Right cardiac atrium (tissue), 5 donors: ENCODE measurements at regions not wholly inside any gene's neighbourhood (a gene's known extent, or its start where the extent isn't known, plus 50 kb on each side); places are given as distances from the start of the nearest gene placed in this dataset.

ENCODE experiments used
- ATAC-seq, 2 donors: fragments of 200-7000 bp; cut with Tn5 transposase; one replicate each; pipeline versions ENCODE4 v1.8.0 to v1.9.1; 2020; ENCODE audit warnings: moderate library complexity in 2 of 2, mild to moderate bottlenecking in 1 of 2
- DNase-seq, 3 donors: peaks; one replicate each; pipeline ENCODE4 v3.0.0-alpha.2; 2020
- H3K27ac ChIP-seq: one replicate; pipeline ENCODE4 v1.5.1; 2013; ENCODE audit warnings: mild to moderate bottlenecking, low read length, control low read depth, moderate library complexity
- H3K27me3 ChIP-seq: one replicate; pipeline ENCODE4 v1.6.1; 2013; ENCODE audit not compliant: control insufficient read depth, insufficient read depth
- H3K4me1 ChIP-seq: one replicate; pipeline ENCODE4 v1.6.1; 2013; ENCODE audit warnings: low read length; ENCODE audit not compliant: control insufficient read depth, insufficient read depth
- H3K4me3 ChIP-seq: one replicate; pipeline ENCODE4 v1.5.1; 2013; ENCODE audit warnings: low read length, control low read depth
- H3K9me3 ChIP-seq: one replicate; pipeline ENCODE4 v1.6.1; 2013; ENCODE audit warnings: low read length; ENCODE audit not compliant: control insufficient read depth
- WGBS: extraction: QIAGEN DNeasy Blood & Tissue Kit; methylation state at CpG from one replicate; pipeline ENCODE4 v1.1.7; 2013; 5-methylcytosine and 5-hydroxymethylcytosine counted together
- intact Hi-C, 4 donors: fragments of 100-400 bp; cut with DNase I; formaldehyde crosslinking; loops; one replicate each; pipeline versions ENCODE4 v1.11.0 to v1.14.0; 2022 to 2023
- donor health status: healthy with polysubstance abuse.
- donor health status: DM: no; HTN: yes; CAD: no.
- donor health status: DM: no; HTN: no; CAD: no.
- donor health status: DM: no; HTN: yes; CAD: no; lungs with severe emphysema.
- donor health status: DM: yes; HTN: yes; CAD: no.

- no peaks in the 10 kb centered on the region for H3K4me1 ChIP-seq
- no peak overlapping the region for H3K4me3 ChIP-seq
- intact Hi-C loops: no loop called here
- DNase-seq (no peak), ATAC-seq (no peak)
- H3K27me3 ChIP-seq: no peaks in the 10 kb centered on the region
- H3K27ac ChIP-seq: no peak overlapping the region
- WGBS: 73% methylated on average over 2 of the region's 2 CpGs
- no peaks in the 10 kb centered on the region for H3K9me3 ChIP-seq
Measured at GRCh38 chr2:166560022-166560421, 66.0 kb upstream of the SCN7A start.

GRCh38 chr2:166550923-166551322 is 56.9 kb upstream of the SCN7A start:
- DNase-seq (no peak), ATAC-seq (no peak)
- H3K27ac ChIP-seq: no peak overlapping the region
- no peak overlapping the region for H3K4me3 ChIP-seq
- H3K27me3 ChIP-seq: no peaks in the 10 kb centered on the region
- intact Hi-C loops: no loop called here
- H3K4me1 ChIP-seq: no peaks in the 10 kb centered on the region
- no peaks in the 10 kb centered on the region for H3K9me3 ChIP-seq

- intact Hi-C loops: no loop called here
- Histone ChIP-seq H3K27ac (no peak overlapping the region), H3K4me3 (no peak overlapping the region), H3K4me1 (no peaks in the 10 kb centered on the region), H3K27me3 (no peaks in the 10 kb centered on the region), H3K9me3 (no peaks in the 10 kb centered on the region)
- ATAC-seq (no peak), DNase-seq (no peak)
Measured at GRCh38 chr2:166545473-166545872, 51.4 kb upstream of the SCN7A start.
